HCT116 (cell line): ENCODE measurements at regions not wholly inside any gene's neighbourhood (a gene's known extent, or its start where the extent isn't known, plus 50 kb on each side); places are given as distances from the start of the nearest gene placed in this dataset.

Experiments
- ATF3 ChIP-seq: IDR thresholded peaks from 2 replicates; pipeline ENCODE4 v1.6.1; 2012
- CBX3 ChIP-seq: IDR thresholded peaks from 2 replicates; pipeline ENCODE4 v1.6.1; 2012; ENCODE audit warnings: low read depth
- CEBPB ChIP-seq: IDR thresholded peaks from 2 replicates; pipeline ENCODE4 v1.6.1; 2012; ENCODE audit warnings: low read depth
- ELF1 ChIP-seq: IDR thresholded peaks from 2 replicates; pipeline ENCODE4 v1.6.1; 2012; ENCODE audit warnings: low read depth, borderline replicate concordance
- EZH2 ChIP-seq: fragments of 200-600 bp; sonication (generic); IDR thresholded peaks from 2 replicates; pipeline ENCODE4 v1.6.1; 2017; ENCODE audit warnings: antibody characterized with exemption, mixed run types
- POLR2A ChIP-seq: IDR thresholded peaks from 2 replicates; pipeline ENCODE4 v1.7.0; 2011; ENCODE audit warnings: borderline replicate concordance; ENCODE audit not compliant: insufficient read depth, insufficient read length; ENCODE audit errors: extremely low read depth
- POLR2AphosphoS5 ChIP-seq: IDR thresholded peaks from 2 replicates; pipeline ENCODE4 v1.6.1; 2011; ENCODE audit warnings: mild to moderate bottlenecking, low read depth, low read length, moderate library complexity
- SIN3A ChIP-seq: IDR thresholded peaks from 2 replicates; pipeline ENCODE4 v1.6.1; 2012; ENCODE audit warnings: low read depth
- SP1 ChIP-seq: IDR thresholded peaks from 2 replicates; pipeline ENCODE4 v1.6.1; 2012; ENCODE audit warnings: low read depth
- YY1 ChIP-seq: IDR thresholded peaks from 2 replicates; pipeline ENCODE4 v1.6.1; 2011; ENCODE audit warnings: low read length, low read depth, moderate library complexity, mild to moderate bottlenecking; ENCODE audit not compliant: insufficient replicate concordance; ENCODE audit errors: extremely low read depth
- ZFX ChIP-seq: fragments of 450-650 bp; IDR thresholded peaks from 2 replicates; pipeline ENCODE4 v1.6.1; 2017
- TF ChIP-seq, protein P1 (sequence below), 3 experiments: fragments of 200-600 bp in 1 of 3; sonication (generic) in 1 of 3; IDR thresholded peaks in 2 of 3; conservative IDR thresholded peaks in 1 of 3; 2 replicates each; pipeline ENCODE4 v1.5.1; 2012 to 2017; ENCODE audit warnings: low read depth in 2 of 3, low read length in 2 of 3, antibody characterized with exemption in 1 of 3, borderline replicate concordance in 1 of 3, control low read depth in 1 of 3, mild to moderate bottlenecking in 1 of 3, mixed read lengths in 1 of 3, mixed run types in 1 of 3, moderate library complexity in 1 of 3; ENCODE audit not compliant: insufficient read depth in 1 of 3
- TF ChIP-seq, protein P2 (sequence below): IDR thresholded peaks from 2 replicates; pipeline ENCODE4 v1.6.1; 2012; ENCODE audit warnings: low read depth

- TF ChIP-seq POLR2AphosphoS5 (no peak), ZFX (no peak), CBX3 (no peak), POLR2A (no peak), EZH2 (no peak), YY1 (no peak), ATF3 (no peak), ELF1 (no peak), CEBPB (no peak), SP1 (no peak), SIN3A (no peak)
- TF ChIP-seq, protein P1, sequence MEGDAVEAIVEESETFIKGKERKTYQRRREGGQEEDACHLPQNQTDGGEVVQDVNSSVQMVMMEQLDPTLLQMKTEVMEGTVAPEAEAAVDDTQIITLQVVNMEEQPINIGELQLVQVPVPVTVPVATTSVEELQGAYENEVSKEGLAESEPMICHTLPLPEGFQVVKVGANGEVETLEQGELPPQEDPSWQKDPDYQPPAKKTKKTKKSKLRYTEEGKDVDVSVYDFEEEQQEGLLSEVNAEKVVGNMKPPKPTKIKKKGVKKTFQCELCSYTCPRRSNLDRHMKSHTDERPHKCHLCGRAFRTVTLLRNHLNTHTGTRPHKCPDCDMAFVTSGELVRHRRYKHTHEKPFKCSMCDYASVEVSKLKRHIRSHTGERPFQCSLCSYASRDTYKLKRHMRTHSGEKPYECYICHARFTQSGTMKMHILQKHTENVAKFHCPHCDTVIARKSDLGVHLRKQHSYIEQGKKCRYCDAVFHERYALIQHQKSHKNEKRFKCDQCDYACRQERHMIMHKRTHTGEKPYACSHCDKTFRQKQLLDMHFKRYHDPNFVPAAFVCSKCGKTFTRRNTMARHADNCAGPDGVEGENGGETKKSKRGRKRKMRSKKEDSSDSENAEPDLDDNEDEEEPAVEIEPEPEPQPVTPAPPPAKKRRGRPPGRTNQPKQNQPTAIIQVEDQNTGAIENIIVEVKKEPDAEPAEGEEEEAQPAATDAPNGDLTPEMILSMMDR (IDR thresholded peaks at IDR 0.05 in 2 of 3, conservative IDR thresholded peaks at IDR 0.05 in 1 of 3; ENCODE audit: borderline replicate concordance in 1 of 3, insufficient read depth in 1 of 3, low read depth in 2 of 3, low read length in 2 of 3): no peak
- TF ChIP-seq, protein P2, sequence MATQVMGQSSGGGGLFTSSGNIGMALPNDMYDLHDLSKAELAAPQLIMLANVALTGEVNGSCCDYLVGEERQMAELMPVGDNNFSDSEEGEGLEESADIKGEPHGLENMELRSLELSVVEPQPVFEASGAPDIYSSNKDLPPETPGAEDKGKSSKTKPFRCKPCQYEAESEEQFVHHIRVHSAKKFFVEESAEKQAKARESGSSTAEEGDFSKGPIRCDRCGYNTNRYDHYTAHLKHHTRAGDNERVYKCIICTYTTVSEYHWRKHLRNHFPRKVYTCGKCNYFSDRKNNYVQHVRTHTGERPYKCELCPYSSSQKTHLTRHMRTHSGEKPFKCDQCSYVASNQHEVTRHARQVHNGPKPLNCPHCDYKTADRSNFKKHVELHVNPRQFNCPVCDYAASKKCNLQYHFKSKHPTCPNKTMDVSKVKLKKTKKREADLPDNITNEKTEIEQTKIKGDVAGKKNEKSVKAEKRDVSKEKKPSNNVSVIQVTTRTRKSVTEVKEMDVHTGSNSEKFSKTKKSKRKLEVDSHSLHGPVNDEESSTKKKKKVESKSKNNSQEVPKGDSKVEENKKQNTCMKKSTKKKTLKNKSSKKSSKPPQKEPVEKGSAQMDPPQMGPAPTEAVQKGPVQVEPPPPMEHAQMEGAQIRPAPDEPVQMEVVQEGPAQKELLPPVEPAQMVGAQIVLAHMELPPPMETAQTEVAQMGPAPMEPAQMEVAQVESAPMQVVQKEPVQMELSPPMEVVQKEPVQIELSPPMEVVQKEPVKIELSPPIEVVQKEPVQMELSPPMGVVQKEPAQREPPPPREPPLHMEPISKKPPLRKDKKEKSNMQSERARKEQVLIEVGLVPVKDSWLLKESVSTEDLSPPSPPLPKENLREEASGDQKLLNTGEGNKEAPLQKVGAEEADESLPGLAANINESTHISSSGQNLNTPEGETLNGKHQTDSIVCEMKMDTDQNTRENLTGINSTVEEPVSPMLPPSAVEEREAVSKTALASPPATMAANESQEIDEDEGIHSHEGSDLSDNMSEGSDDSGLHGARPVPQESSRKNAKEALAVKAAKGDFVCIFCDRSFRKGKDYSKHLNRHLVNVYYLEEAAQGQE: no peak
Measured at GRCh38 chr2:128421286-128421685, 102.6 kb upstream of the HS6ST1 start.
